ENCODE measurements at regions not wholly inside any gene's neighbourhood (a gene's known extent, or its start where the extent isn't known, plus 50 kb on each side); places are given as distances from the start of the nearest gene placed in this dataset.
"Not testable (repeated sequence)": the region's sequence is repeated elsewhere in the genome, so short reads cannot be mapped to it uniquely, and the experiment has no call there.

DNA sequence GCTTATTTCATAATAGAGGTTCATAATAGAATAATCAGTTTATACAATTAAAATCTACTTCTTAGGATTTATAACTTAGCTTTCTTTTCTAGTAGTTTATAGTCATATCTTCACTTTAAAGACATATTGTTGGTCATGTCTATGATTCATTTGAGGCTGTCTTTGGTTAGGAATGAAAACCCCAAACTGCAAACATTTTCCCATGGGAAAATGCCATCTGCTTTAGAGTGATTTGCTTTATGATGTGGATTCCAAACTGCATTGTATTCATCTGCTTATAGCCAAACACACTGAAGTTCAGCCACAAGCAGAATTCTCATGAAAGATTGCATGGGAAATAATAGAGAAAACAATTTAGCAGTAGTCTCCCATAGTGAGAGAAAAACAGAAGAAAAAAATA, 128.0 kb downstream of the RFPL4B start:
- TF ChIP-seq Cebpa-rat (IDR thresholded peaks at IDR 0.05), result no peak
- Histone ChIP-seq H3K4me2 (peak overlapping the region in 3 of 11 experiments; percentile 6 to 26 (median 13); a peak in 5 of 22 replicates), H3K9me3 (replicated peaks in 1 of 11) (peaks cover 0 to 4% (median 0%) of the 10 kb centered on the region in 11 experiments; a peak in 3 of 22 replicates), H3K4me3 (no peak overlapping the region), H4K20me1 (no peaks in the 10 kb centered on the region), H3K27me3 (no peaks in the 10 kb centered on the region), H3K36me3 (no peaks in the 10 kb centered on the region), H3K9ac (no peak overlapping the region), H3K4me1 (peaks cover 0 to 11% (median 0%) of the 10 kb centered on the region in 10 experiments; a peak in 7 of 20 replicates), H3K27ac (no peak overlapping the region)

DNA sequence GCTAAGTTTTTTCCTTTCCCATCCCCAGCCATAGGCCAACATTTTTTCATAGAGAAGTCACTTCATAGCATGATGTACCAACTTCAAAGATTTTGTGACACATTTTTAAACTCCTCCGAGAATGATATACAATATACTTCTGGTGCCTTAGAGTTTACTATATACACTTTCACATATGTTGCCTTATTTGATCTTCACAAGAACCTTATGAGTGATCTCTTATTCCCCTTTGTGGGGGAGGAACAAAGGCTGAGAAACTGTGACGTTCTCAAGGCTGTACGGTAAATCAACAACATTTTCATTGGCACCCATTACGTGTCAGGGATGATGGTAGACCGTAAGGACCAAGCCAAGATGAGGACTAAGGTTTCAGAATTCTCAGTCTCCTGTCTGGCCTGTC, 130.0 kb downstream of the RFPL4B start:
- Histone ChIP-seq H3K27ac (no peak overlapping the region), H4K20me1 (no peaks in the 10 kb centered on the region), H3K9me3 (replicated peaks in 1 of 11) (peaks cover 0 to 13% (median 0%) of the 10 kb centered on the region in 11 experiments; a peak in 4 of 22 replicates), H3K4me2 (no peak overlapping the region), H3K36me3 (no peaks in the 10 kb centered on the region), H3K9ac (no peak overlapping the region), H3K27me3 (no peaks in the 10 kb centered on the region), H3K4me1 (peaks cover 0 to 4% (median 0%) of the 10 kb centered on the region in 10 experiments; a peak in 2 of 20 replicates), H3K4me3 (no peak overlapping the region)
- TF ChIP-seq Cebpa-rat (IDR thresholded peaks at IDR 0.05), result no peak

DNA sequence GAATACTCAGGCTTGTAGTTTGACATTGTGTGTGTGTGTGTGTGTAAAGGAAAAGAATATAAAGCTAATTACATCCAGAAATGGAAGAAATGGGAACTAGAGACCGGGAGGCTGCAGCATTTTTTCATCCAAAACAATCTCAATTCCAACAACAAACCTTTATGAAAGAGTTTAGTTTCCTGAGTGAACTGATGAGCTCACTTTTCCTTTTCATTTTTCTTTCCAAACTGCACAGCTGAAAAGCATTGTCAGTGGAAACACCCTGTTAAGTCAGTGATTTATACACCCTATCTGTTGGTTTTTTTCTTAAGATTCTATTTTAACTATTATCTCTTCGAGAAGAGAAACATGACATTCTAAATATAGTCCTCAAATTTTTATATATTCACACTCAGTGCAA, 130.9 kb downstream of the RFPL4B start:
- Histone ChIP-seq H3K4me2 (no peak overlapping the region), H3K27ac (no peak overlapping the region), H3K27me3 (no peaks in the 10 kb centered on the region), H3K4me3 (no peak overlapping the region), H3K4me1 (peaks cover 0 to 4% (median 0%) of the 10 kb centered on the region in 10 experiments; a peak in 2 of 20 replicates), H3K9me3 (replicated peaks in 1 of 11) (peaks cover 0 to 13% (median 0%) of the 10 kb centered on the region in 11 experiments; a peak in 4 of 22 replicates), H3K36me3 (no peaks in the 10 kb centered on the region), H3K9ac (no peak overlapping the region), H4K20me1 (no peaks in the 10 kb centered on the region)
- TF ChIP-seq Cebpa-rat (IDR thresholded peaks at IDR 0.05), result no peak

DNA sequence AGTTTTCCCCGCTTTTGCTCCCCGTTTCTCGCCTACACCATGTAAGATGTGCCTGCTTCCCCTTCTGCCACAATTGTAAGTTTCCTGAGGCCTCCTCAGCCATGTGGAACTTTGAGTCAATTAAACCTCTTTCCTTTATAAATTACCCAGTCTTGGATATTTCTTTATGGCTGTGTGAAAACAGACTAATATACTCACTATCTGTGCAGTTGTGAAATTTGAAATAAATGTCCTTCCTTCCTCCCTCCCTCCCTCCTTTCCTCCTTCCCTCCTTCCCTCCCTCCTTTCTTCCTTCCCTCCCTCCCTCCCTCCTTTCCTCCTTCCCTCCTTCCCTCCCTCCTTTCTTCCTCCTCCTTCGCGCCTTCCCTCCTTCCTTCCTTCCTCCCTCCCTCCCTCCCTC, 132.8 kb downstream of the RFPL4B start:
- H3K27me3 ChIP-seq, result not testable (repeated sequence)

DNA sequence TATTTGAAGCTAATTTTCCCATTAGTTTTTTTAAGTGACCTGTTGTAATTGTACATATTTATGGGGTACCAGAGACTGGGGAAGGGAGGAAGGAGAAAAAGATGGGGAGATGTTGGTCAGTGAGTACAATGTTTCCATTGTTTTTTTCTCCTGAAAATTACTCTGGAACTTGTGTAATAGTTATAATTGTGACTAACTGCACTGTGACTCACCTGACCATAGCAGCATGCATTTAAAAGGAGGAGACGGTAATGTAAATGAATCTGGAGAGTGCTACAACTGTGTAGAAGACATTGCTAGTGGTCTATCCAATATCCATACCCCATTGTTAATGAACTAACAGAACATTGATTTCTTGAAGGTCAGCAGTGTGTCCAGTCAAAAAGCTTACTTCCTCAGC, 133.4 kb downstream of the RFPL4B start:
- Histone ChIP-seq H3K4me2 (no peak overlapping the region), H3K9me3 (replicated peaks in 1 of 11) (peaks cover 0 to 13% (median 0%) of the 10 kb centered on the region in 11 experiments; a peak in 5 of 22 replicates), H3K27ac (no peak overlapping the region), H3K27me3 (no peaks in the 10 kb centered on the region), H3K9ac (no peak overlapping the region), H3K36me3 (no peaks in the 10 kb centered on the region), H3K4me3 (no peak overlapping the region), H4K20me1 (no peaks in the 10 kb centered on the region), H3K4me1 (peaks cover 0 to 4% (median 1%) of the 10 kb centered on the region in 10 experiments; a peak in 3 of 20 replicates)
- TF ChIP-seq Cebpa-rat (IDR thresholded peaks at IDR 0.05), result no peak

More for the DNA sequence above, 132.8 kb downstream of the RFPL4B start:
- not testable (repeated sequence) for H3K4me2 ChIP-seq, H4K20me1 ChIP-seq, H3K27ac ChIP-seq, H3K9ac ChIP-seq, H3K36me3 ChIP-seq, H3K4me1 ChIP-seq, H3K4me3 ChIP-seq
- H3K9me3 ChIP-seq (replicated peaks in 1 of 11), result peaks cover 0 to 13% (median 0%) of the 10 kb centered on the region in 11 experiments; a peak in 5 of 22 replicates

DNA sequence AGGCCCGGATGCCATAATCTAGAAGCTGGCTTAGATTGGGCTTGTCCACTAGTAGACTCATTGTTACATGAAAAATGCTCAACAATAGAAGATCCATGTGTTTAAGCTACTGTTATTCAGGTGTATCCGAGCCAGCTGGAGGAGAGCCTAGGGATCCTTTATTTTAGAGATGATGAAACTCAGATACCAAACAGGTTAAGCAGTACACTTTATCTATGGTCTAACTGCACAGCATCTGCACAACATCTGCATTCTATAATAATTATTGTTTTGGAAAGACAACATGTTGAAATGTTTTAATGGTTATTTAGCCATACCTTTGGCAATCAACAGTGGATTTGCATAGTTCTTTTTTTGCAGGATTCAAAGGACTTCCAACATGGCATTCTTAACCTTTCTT, 134.1 kb downstream of the RFPL4B start:
- H3K4me3 ChIP-seq, result no peak overlapping the region
- no peak overlapping the region for H3K4me2 ChIP-seq
- no peaks in the 10 kb centered on the region for H4K20me1 ChIP-seq
- TF ChIP-seq Cebpa-rat (IDR thresholded peaks at IDR 0.05), result no peak
- H3K4me1 ChIP-seq, result peaks cover 0 to 11% (median 5%) of the 10 kb centered on the region in 10 experiments; a peak in 10 of 20 replicates
- no peaks in the 10 kb centered on the region for H3K36me3 ChIP-seq
- H3K9me3 ChIP-seq (replicated peaks in 1 of 11), result peaks cover 0 to 13% (median 0%) of the 10 kb centered on the region in 11 experiments; a peak in 5 of 22 replicates
- no peak overlapping the region for H3K9ac ChIP-seq
- H3K27me3 ChIP-seq, result no peaks in the 10 kb centered on the region
- no peak overlapping the region for H3K27ac ChIP-seq

DNA sequence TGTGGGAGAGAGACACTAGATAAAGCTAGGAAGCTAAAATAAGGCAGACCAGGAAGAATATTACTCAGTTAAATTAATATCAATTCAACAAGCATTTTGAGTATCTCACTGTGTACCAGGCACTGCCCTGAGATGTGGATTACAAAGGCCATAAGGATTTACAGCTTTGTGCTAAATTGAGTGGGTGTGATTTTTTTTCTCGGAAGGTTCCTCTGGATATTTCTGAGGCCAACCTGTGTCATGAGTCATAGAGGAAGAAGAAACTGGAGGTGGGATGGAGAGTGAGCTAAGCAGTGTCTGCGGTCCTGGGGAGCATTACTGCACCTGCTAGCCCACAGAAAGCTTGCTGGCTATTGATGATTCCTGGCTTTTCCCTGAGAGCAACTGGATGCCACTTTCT, 135.2 kb downstream of the RFPL4B start:
- Histone ChIP-seq H3K9ac (no peak overlapping the region), H3K4me3 (no peak overlapping the region), H3K27me3 (no peaks in the 10 kb centered on the region), H3K9me3 (replicated peaks in 1 of 11) (peaks cover 0 to 13% (median 0%) of the 10 kb centered on the region in 11 experiments; a peak in 5 of 22 replicates), H4K20me1 (no peaks in the 10 kb centered on the region), H3K4me2 (no peak overlapping the region), H3K27ac (no peak overlapping the region), H3K36me3 (no peaks in the 10 kb centered on the region), H3K4me1 (peaks cover 0 to 23% (median 10%) of the 10 kb centered on the region in 10 experiments; a peak in 11 of 20 replicates)
- TF ChIP-seq Cebpa-rat (IDR thresholded peaks at IDR 0.05), result no peak

DNA sequence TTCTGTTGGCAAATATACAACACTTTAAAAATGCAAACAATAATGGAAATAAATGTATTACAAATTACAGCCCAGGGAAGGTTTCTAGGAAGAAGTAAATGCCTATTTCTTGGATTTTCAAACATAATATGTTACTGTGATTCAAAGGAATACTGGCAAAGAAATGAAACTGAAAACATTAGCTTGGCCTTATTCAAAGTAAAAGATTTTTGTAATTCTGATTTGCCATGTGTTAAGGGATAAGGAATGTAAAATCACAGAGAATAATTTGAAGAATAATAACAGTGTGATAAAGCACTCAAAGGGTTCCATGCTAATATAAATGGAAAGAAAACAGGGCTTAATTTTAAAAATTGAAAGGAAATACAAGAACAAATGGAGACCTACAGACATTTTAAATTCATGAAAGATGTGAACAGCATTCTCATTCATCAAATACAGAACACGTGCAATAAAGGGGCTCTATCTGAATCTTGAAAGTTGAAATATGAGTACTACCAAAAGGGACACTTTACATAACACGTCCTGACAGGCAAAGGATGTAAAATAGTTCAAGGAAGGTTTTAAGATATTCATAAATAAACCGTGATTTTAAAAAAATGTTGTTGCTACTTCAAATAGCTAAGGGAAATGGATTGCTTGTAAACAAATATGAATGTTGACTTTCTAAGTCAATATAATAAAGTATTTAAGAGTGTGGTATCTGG, 138.1 kb downstream of the RFPL4B start:
- H3K9me3 ChIP-seq (replicated peaks in 1 of 11), result peaks cover 0 to 9% (median 0%) of the 10 kb centered on the region in 11 experiments; a peak in 4 of 22 replicates
- no peak for TF ChIP-seq Cebpa-rat (IDR thresholded peaks at IDR 0.05)
- no peaks in the 10 kb centered on the region for H3K36me3 ChIP-seq
- H3K4me3 ChIP-seq, result no peak overlapping the region
- H3K4me1 ChIP-seq, result peaks cover 7 to 44% (median 27%) of the 10 kb centered on the region in 10 experiments
- H3K9ac ChIP-seq, result no peak overlapping the region
- H4K20me1 ChIP-seq, result no peaks in the 10 kb centered on the region
- H3K4me2 ChIP-seq, result peak overlapping the region in 3 of 11 experiments; percentile 8 to 54 (median 16); a peak in 5 of 22 replicates
- H3K27ac ChIP-seq, result 0 out of 22 replicates have a peak overlapping the region, but pooled peaks of 2 of the 11 experiments have one; percentile 6 to 15
- no peaks in the 10 kb centered on the region for H3K27me3 ChIP-seq

DNA sequence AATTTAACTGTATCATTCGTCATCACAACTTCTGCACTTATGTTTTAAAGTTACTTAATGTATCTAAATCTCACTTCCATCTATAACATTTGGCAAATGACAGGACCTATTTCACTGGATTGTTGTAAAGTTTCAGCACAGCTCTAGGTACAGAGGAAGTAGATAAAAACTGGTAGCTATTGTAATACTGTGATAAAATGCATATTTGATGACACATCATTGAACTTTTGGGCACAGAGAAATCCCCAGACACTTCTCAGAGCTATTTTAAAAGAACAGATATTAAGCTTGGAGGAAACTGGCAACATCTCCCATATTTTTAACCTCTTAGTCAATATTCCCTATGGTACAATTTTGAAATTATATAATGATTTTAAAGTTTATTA, 138.7 kb downstream of the RFPL4B start:
- TF ChIP-seq Cebpa-rat (IDR thresholded peaks at IDR 0.05), result no peak
- no peaks in the 10 kb centered on the region for H4K20me1 ChIP-seq
- no peak overlapping the region for H3K4me3 ChIP-seq
- H3K4me2 ChIP-seq, result peak overlapping the region in 4 of 11 experiments; percentile 8 to 54 (median 26); a peak in 5 of 22 replicates
- peaks cover 0 to 11% (median 0%) of the 10 kb centered on the region in 11 experiments; a peak in 4 of 22 replicates for H3K9me3 ChIP-seq (replicated peaks in 1 of 11)
- H3K36me3 ChIP-seq, result no peaks in the 10 kb centered on the region
- no peaks in the 10 kb centered on the region for H3K27me3 ChIP-seq
- peaks cover 7 to 44% (median 27%) of the 10 kb centered on the region in 10 experiments for H3K4me1 ChIP-seq
- no peak overlapping the region for H3K9ac ChIP-seq
- H3K27ac ChIP-seq, result peak overlapping the region in 1 of 11 experiments; percentile 17; a peak in 1 of 22 replicates

Data from BLaER1 treated with 17β-estradiol and CSF1 and Interleukin-3, amounts not matched to agents 10 nM and 100 nM (cell line).